H1 (cell line): ENCODE measurements at regions not wholly inside any gene's neighbourhood (a gene's known extent, or its start where the extent isn't known, plus 50 kb on each side); places are given as distances from the start of the nearest gene placed in this dataset.

ENCODE experiments used
- ASH2L ChIP-seq: fragments of 200-600, 300-600 bp; sonication (generic); IDR thresholded peaks from one replicate; pipeline ENCODE4 v1.7.1; 2017; ENCODE audit warnings: low read length
- CBX8 ChIP-seq: fragments of 300-800, 300-1000 bp; sonication (generic); IDR thresholded peaks from 2 replicates; pipeline ENCODE4 v1.7.1; 2016; ENCODE audit warnings: low read depth, low read length, borderline replicate concordance
- KDM4A ChIP-seq: IDR thresholded peaks from one replicate; pipeline ENCODE4 v1.7.1; 2012; ENCODE audit warnings: low read depth, mild to moderate bottlenecking, moderate library complexity, low read length, inconsistent platforms; ENCODE audit not compliant: severe bottlenecking
- SAP30 ChIP-seq: fragments of 300-600 bp; sonication (generic); IDR thresholded peaks from 2 replicates; pipeline ENCODE4 v1.7.1; 2012; ENCODE audit warnings: low read length, moderate library complexity, mild to moderate bottlenecking, inconsistent platforms; ENCODE audit not compliant: insufficient read depth, insufficient replicate concordance
- SIX5 ChIP-seq: IDR thresholded peaks from 2 replicates; pipeline ENCODE4 v1.6.1; 2011; ENCODE audit warnings: mild to moderate bottlenecking, low read depth, low read length
- TAF7 ChIP-seq: optimal IDR thresholded peaks from 2 replicates; pipeline ENCODE3; 2011; ENCODE audit warnings: low read depth, mild to moderate bottlenecking, inconsistent platforms, low read length, moderate library complexity, borderline replicate concordance
- ZNF274 ChIP-seq: IDR thresholded peaks from 2 replicates; pipeline ENCODE4 v1.7.0; 2012; ENCODE audit warnings: low read length, borderline replicate concordance; ENCODE audit errors: extremely low read depth
- TF ChIP-seq, protein P1 (sequence below): IDR thresholded peaks from 2 replicates; pipeline ENCODE4 v1.6.1; 2011; ENCODE audit warnings: low read length, improper control_type of control experiment

DNA sequence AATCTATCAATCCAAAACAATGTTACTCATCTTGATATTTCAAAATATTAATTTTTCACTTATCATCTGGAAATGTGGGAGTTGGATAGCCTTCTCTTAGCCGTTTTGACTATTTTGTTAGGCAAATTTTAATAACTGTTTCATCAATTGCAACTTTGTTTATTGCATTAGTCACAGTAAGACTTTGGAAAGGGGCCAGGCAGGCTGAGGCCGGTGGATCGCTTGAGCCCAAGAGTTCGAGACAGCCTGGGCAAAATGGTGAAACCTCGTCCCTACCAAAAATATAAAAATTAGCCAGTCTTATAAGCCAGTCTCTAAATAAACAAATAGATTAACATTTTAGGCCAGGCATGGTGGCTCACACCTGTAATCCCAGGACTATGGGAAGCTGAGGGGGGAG lies 113.0 kb upstream of the NR5A2 start (continued):
- TF ChIP-seq CBX8 = no peak
- TF ChIP-seq, protein P1, sequence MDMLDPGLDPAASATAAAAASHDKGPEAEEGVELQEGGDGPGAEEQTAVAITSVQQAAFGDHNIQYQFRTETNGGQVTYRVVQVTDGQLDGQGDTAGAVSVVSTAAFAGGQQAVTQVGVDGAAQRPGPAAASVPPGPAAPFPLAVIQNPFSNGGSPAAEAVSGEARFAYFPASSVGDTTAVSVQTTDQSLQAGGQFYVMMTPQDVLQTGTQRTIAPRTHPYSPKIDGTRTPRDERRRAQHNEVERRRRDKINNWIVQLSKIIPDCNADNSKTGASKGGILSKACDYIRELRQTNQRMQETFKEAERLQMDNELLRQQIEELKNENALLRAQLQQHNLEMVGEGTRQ = no peak
- TF ChIP-seq KDM4A = no peak
- TF ChIP-seq SIX5 = no peak
- TF ChIP-seq TAF7 = no peak
- no peak for TF ChIP-seq ZNF274
- no peak for TF ChIP-seq ASH2L
- TF ChIP-seq SAP30 = no peak
- TF ChIP-seq, all 59 proteins: peak for 0
